DND-41 (cell line): ENCODE measurements at regions not wholly inside any gene's neighbourhood (a gene's known extent, or its start where the extent isn't known, plus 50 kb on each side); places are given as distances from the start of the nearest gene placed in this dataset.

Experiments
- CTCF ChIP-seq: IDR thresholded peaks from 2 replicates; pipeline ENCODE4 v1.5.1; 2012; ENCODE audit warnings: borderline replicate concordance, low read length, moderate library complexity, mild to moderate bottlenecking; ENCODE audit not compliant: poor library complexity, severe bottlenecking; ENCODE audit errors: extremely low read depth
- EZH2 ChIP-seq: IDR thresholded peaks from 3 replicates; pipeline ENCODE4 v1.6.1; 2012; ENCODE audit warnings: borderline replicate concordance, low read depth, mild to moderate bottlenecking, moderate library complexity, low read length, inconsistent platforms; ENCODE audit not compliant: severe bottlenecking

GRCh38 chr7:45501791-45502190 is 72.4 kb upstream of the ADCY1 start:
- no peak for TF ChIP-seq CTCF
- TF ChIP-seq EZH2: no peak
